Vagina (tissue), 2 donors: ENCODE measurements at regions not wholly inside any gene's neighbourhood (a gene's known extent, or its start where the extent isn't known, plus 50 kb on each side); places are given as distances from the start of the nearest gene placed in this dataset.

Source experiments
- POLR2A ChIP-seq, 2 donors: fragments of 450-650 bp; IDR thresholded peaks; one replicate each; pipeline ENCODE4 v1.6.1; 2017; ENCODE audit warnings: antibody characterized with exemption in 2 of 2, mild to moderate bottlenecking in 2 of 2, moderate library complexity in 2 of 2
- TF ChIP-seq, protein P1 (sequence below), 3 experiments: fragments of 450-650 bp in 2 of 3; fragments of 200-600 bp in 1 of 3; sonication (generic) in 1 of 3; IDR thresholded peaks; one replicate each; pipeline ENCODE4 v1.5.1; 2017 to 2019; ENCODE audit warnings: antibody characterized with exemption in 3 of 3, mild to moderate bottlenecking in 2 of 3, moderate library complexity in 2 of 3

DNA sequence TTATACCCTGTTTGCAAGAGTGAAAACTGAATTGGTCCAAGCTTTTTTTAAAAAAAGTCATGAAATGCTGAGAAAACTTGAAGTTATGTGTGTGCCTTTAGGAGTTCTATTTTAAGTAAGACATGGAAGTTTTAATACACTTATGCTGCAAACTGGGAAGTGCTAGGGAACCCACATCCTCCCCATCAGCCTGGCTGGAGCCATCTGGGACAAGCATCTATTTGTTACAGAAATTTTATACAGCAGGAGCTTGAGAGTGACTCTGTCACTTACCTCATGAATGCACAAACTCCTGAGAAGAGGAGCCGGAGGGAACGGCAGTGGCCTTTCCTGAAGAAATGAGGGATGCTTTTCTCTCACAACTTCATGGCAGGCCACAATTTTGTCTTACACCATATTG lies 78.2 kb upstream of the SLC44A3 start:
- TF ChIP-seq, protein P1, sequence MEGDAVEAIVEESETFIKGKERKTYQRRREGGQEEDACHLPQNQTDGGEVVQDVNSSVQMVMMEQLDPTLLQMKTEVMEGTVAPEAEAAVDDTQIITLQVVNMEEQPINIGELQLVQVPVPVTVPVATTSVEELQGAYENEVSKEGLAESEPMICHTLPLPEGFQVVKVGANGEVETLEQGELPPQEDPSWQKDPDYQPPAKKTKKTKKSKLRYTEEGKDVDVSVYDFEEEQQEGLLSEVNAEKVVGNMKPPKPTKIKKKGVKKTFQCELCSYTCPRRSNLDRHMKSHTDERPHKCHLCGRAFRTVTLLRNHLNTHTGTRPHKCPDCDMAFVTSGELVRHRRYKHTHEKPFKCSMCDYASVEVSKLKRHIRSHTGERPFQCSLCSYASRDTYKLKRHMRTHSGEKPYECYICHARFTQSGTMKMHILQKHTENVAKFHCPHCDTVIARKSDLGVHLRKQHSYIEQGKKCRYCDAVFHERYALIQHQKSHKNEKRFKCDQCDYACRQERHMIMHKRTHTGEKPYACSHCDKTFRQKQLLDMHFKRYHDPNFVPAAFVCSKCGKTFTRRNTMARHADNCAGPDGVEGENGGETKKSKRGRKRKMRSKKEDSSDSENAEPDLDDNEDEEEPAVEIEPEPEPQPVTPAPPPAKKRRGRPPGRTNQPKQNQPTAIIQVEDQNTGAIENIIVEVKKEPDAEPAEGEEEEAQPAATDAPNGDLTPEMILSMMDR (IDR thresholded peaks at IDR 0.05) = no peak
- no peak for TF ChIP-seq POLR2A (IDR thresholded peaks at IDR 0.05)
